PC-3 (cell line): ENCODE measurements at regions not wholly inside any gene's neighbourhood (a gene's known extent, or its start where the extent isn't known, plus 50 kb on each side); places are given as distances from the start of the nearest gene placed in this dataset.

Experiments
- ATAC-seq: fragments of 200-7000 bp; cut with Tn5 transposase; 2 replicates; pipeline ENCODE4 v1.9.1; 2020; ENCODE audit warnings: mild to moderate bottlenecking, moderate library complexity
- BruUV-seq: library from RNA; stranded (reverse); fragments of 400-500 nt; replicated peaks from 2 replicates; lab custom pipeline; 2021; lab: Mats Ljungman, UMichigan
- CTCF ChIA-PET: fragments of 300-600 bp; sonication (Branson Sonifier 250); formaldehyde crosslinking; loops from one replicate; lab custom pipeline; 2022; ENCODE audit warnings: antibody characterized with exemption; lab: Charles Lee
- POLR2A ChIA-PET: fragments of 300-600 bp; sonication (Branson Sonifier 250); formaldehyde crosslinking; loops from one replicate; lab custom pipeline; 2022; ENCODE audit warnings: antibody characterized with exemption; ENCODE audit not compliant: unreplicated experiment; lab: Charles Lee
- DNase-seq: peaks from one replicate; pipeline ENCODE4 v3.0.0-alpha.2; 2015
- H2AFZ ChIP-seq: fragments of 300-600 bp; sonication (generic); 2 replicates; pipeline ENCODE4 v1.6.0; 2016; ENCODE audit warnings: antibody characterized with exemption, low read length
- H3F3A ChIP-seq: fragments of 300-600 bp; sonication (generic); one replicate; pipeline ENCODE4 v1.6.0; 2017; ENCODE audit warnings: antibody characterized with exemption, low read length, control low read depth, mild to moderate bottlenecking; ENCODE audit not compliant: unreplicated experiment
- H3K27ac ChIP-seq: fragments of 300-600 bp; sonication (generic); 2 replicates; pipeline ENCODE4 v1.5.1; 2016; ENCODE audit warnings: mild to moderate bottlenecking, low read length
- H3K27me3 ChIP-seq: fragments of 300-600 bp; sonication (generic); 2 replicates; pipeline ENCODE4 v1.6.1; 2016; ENCODE audit warnings: low read length, mixed read lengths
- H3K36me3 ChIP-seq: fragments of 300-600 bp; sonication (generic); 2 replicates; pipeline ENCODE4 v1.6.1; 2016; ENCODE audit warnings: low read depth, mixed run types, low read length, mixed read lengths
- H3K4me1 ChIP-seq: fragments of 300-600 bp; sonication (generic); 2 replicates; pipeline ENCODE4 v1.5.1; 2016; ENCODE audit warnings: low read length; ENCODE audit not compliant: insufficient read depth
- H3K4me2 ChIP-seq: fragments of 300-600 bp; sonication (generic); 2 replicates; pipeline ENCODE4 v1.6.0; 2016; ENCODE audit warnings: low read length
- H3K4me3 ChIP-seq: fragments of 300-600 bp; sonication (generic); 2 replicates; pipeline ENCODE4 v1.5.1; 2016; ENCODE audit warnings: mild to moderate bottlenecking, low read length, mixed read lengths
- H3K79me2 ChIP-seq: fragments of 300-600 bp; sonication (generic); 2 replicates; pipeline ENCODE4 v1.6.1; 2017; ENCODE audit warnings: low read length, mixed read lengths
- H3K9ac ChIP-seq: fragments of 300-600 bp; sonication (generic); 2 replicates; pipeline ENCODE4 v1.6.0; 2016; ENCODE audit warnings: mild to moderate bottlenecking, low read length
- H3K9me2 ChIP-seq: fragments of 300-600 bp; sonication (generic); replicated peaks from 2 replicates; pipeline ENCODE4 v1.6.1; 2016; ENCODE audit warnings: mixed run types, low read length, mixed read lengths
- H3K9me3 ChIP-seq: fragments of 300-600 bp; sonication (generic); 2 replicates; pipeline ENCODE4 v1.6.1; 2016; ENCODE audit warnings: low read length, mixed read lengths
- H4K20me1 ChIP-seq: fragments of 300-600 bp; sonication (generic); 2 replicates; pipeline ENCODE4 v1.6.1; 2016; ENCODE audit warnings: low read length, mixed read lengths
- EZH2 ChIP-seq: fragments of 300-600 bp; sonication (generic); IDR thresholded peaks from one replicate; pipeline ENCODE4 v1.6.1; 2017; ENCODE audit warnings: antibody characterized with exemption, mild to moderate bottlenecking, low read length; ENCODE audit not compliant: unreplicated experiment
- EZH2phosphoT487 ChIP-seq: fragments of 300-600 bp; sonication (generic); IDR thresholded peaks from 2 replicates; pipeline ENCODE4 v1.6.1; 2018; ENCODE audit warnings: mild to moderate bottlenecking, antibody characterized with exemption, low read length, borderline replicate concordance
- intact Hi-C: fragments of 100-400 bp; cut with micrococcal nuclease; formaldehyde crosslinking; loops from 2 replicates; pipeline ENCODE4 v1.9.0; 2023
- TF ChIP-seq, protein P1 (sequence below): fragments of 300-600 bp; sonication (generic); conservative IDR thresholded peaks from 2 replicates; pipeline ENCODE4 v1.5.1; 2017; ENCODE audit warnings: antibody characterized with exemption, low read depth, mild to moderate bottlenecking, low read length

DNA sequence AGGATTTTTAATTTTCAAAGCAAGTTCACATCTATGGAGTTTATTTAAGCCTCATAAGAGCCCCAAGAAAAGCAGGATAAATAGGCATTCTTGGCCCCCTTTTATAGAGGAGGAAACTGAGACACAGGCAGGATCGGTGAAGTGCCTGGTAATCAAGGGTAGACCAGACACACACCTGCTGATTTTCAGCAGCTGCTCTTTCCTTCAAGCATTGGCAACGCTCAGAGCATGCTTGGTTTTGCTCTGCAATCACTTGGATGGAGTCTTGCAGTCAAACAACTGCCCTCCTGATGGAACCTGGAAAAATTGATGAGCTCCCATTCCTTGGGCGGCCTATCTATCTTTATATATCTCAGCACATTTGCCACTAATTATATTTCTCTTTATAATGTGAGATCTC is 478.9 kb upstream of the CAMK1G start:
- Histone ChIP-seq H3F3A (no peaks in the 10 kb centered on the region), H3K9me2 (no peaks in the 10 kb centered on the region), H3K27ac (no peak overlapping the region), H3K9me3 (no peaks in the 10 kb centered on the region), H3K4me2 (no peak overlapping the region), H3K4me1 (peaks cover 4% of the 10 kb centered on the region; the same call in 1 of the 2 replicates), H2AFZ (no peak overlapping the region), H3K9ac (no peak overlapping the region), H3K27me3 (no peaks in the 10 kb centered on the region), H3K36me3 (no peaks in the 10 kb centered on the region), H3K79me2 (no peaks in the 10 kb centered on the region), H3K4me3 (no peak overlapping the region), H4K20me1 (no peaks in the 10 kb centered on the region)
- POLR2A ChIA-PET: no interaction called here
- DNase-seq (no peak), ATAC-seq (no peak)
- CTCF ChIA-PET: no interaction called here
- TF ChIP-seq EZH2 (no peak), EZH2phosphoT487 (no peak)
- TF ChIP-seq, protein P1, sequence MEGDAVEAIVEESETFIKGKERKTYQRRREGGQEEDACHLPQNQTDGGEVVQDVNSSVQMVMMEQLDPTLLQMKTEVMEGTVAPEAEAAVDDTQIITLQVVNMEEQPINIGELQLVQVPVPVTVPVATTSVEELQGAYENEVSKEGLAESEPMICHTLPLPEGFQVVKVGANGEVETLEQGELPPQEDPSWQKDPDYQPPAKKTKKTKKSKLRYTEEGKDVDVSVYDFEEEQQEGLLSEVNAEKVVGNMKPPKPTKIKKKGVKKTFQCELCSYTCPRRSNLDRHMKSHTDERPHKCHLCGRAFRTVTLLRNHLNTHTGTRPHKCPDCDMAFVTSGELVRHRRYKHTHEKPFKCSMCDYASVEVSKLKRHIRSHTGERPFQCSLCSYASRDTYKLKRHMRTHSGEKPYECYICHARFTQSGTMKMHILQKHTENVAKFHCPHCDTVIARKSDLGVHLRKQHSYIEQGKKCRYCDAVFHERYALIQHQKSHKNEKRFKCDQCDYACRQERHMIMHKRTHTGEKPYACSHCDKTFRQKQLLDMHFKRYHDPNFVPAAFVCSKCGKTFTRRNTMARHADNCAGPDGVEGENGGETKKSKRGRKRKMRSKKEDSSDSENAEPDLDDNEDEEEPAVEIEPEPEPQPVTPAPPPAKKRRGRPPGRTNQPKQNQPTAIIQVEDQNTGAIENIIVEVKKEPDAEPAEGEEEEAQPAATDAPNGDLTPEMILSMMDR: no peak
- BruUV-seq: no TSS peak
- intact Hi-C loops: no loop called here

DNA sequence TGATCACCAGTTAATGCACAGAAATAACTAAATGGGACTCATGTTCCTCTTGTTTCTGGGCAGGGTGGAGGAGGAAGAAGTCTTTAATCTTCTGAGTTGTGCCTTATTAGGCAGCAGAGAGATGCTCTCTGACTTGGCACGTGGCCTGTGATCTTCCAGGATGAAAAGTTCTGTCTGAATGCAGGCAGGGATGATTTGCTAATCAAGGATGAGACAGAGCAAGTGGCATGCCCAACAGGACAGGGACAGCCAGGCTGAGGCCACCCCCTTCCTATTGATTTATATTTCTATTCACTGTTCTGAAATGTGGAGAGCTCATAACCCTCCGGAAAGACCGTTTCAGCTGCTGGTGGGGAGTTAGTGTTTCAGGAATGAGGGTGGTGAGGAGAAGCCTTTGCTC is 477.8 kb upstream of the CAMK1G start:
- Histone ChIP-seq H3K27ac (no peak overlapping the region), H3K4me2 (no peak overlapping the region)
- TF ChIP-seq EZH2: no peak
- TF ChIP-seq, protein P1: no peak
- TF ChIP-seq EZH2phosphoT487: no peak

DNA sequence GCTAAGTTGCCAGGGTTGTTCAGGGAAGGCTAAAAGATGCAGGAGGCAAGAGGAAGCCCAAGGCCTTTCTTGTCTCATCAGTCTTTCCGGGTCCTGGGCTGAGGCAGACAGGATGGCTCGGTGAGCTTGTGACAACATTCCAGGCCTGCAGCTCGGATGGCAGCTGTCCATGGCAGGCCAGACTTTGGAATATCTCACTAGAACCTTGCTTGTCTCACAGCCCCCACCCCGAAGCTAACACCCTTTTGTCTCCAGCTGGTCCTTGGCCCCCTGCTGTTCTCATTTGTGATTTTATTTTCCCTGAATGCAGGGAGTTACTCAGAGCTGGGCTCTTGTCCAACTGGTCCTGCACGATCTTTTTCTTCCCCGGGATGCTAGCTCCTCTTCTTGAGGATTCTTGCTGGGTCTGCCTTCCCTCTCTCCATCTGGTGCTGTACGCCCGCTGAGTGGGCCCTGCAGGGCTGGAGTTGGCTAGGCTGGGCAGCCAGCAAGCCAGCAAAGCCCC is 477.2 kb upstream of the CAMK1G start:
- no peak overlapping the region for H3K4me3 ChIP-seq
- CTCF ChIA-PET: interaction anchor here (0.7 to 0.9 kb wide), 2 partner anchors 9 to 104 kb away, joined by 3 to 5 read pairs; no protein-coding TSS in a partner anchor
- H3K27ac ChIP-seq: no peak overlapping the region
- no peaks in the 10 kb centered on the region for H3K9me2 ChIP-seq
- intact Hi-C loops: no loop called here
- H4K20me1 ChIP-seq: no peaks in the 10 kb centered on the region
- H3K79me2 ChIP-seq: no peaks in the 10 kb centered on the region
- H3K4me1 ChIP-seq: peaks cover 4% of the 10 kb centered on the region; the same call in 1 of the 2 replicates
- ATAC-seq (peak; percentile 69), DNase-seq (peak; percentile 72)
- no peaks in the 10 kb centered on the region for H3K27me3 ChIP-seq
- TF ChIP-seq, protein P1: peak; percentile 58
- no peak for TF ChIP-seq EZH2
- no peaks in the 10 kb centered on the region for H3F3A ChIP-seq
- no peaks in the 10 kb centered on the region for H3K9me3 ChIP-seq
- BruUV-seq: no TSS peak
- no peak overlapping the region for H3K4me2 ChIP-seq
- H3K9ac ChIP-seq: no peak overlapping the region
- no peak overlapping the region for H2AFZ ChIP-seq
- no peaks in the 10 kb centered on the region for H3K36me3 ChIP-seq
- POLR2A ChIA-PET: no interaction called here

More for the DNA sequence above, 477.8 kb upstream of the CAMK1G start:
- H3F3A ChIP-seq: no peaks in the 10 kb centered on the region
- H3K4me3 ChIP-seq: no peak overlapping the region
- peaks cover 4% of the 10 kb centered on the region; the same call in 1 of the 2 replicates for H3K4me1 ChIP-seq
- intact Hi-C loops: no loop called here
- BruUV-seq: no TSS peak
- ChIA-PET POLR2A (no interaction called here), CTCF (no interaction called here)
- no peak overlapping the region for H3K9ac ChIP-seq
- no peaks in the 10 kb centered on the region for H3K27me3 ChIP-seq
- H3K9me2 ChIP-seq: no peaks in the 10 kb centered on the region
- no peaks in the 10 kb centered on the region for H3K9me3 ChIP-seq
- H3K36me3 ChIP-seq: no peaks in the 10 kb centered on the region
- H2AFZ ChIP-seq: no peak overlapping the region
- DNase-seq (no peak), ATAC-seq (no peak)
- no peaks in the 10 kb centered on the region for H4K20me1 ChIP-seq
- no peaks in the 10 kb centered on the region for H3K79me2 ChIP-seq
